NCI-H1105 treated with DMSO at 0.1 percent for 48 hours (cell line): ENCODE measurements at regions not wholly inside any gene's neighbourhood (a gene's known extent, or its start where the extent isn't known, plus 50 kb on each side); places are given as distances from the start of the nearest gene placed in this dataset.
"Not testable (repeated sequence)": the region's sequence is repeated elsewhere in the genome, so short reads cannot be mapped to it uniquely, and the experiment has no call there.

Source experiments
- DNase-seq: peaks from one replicate; lab custom pipeline; 2025; lab: John Stamatoyannopoulos, UW

DNA sequence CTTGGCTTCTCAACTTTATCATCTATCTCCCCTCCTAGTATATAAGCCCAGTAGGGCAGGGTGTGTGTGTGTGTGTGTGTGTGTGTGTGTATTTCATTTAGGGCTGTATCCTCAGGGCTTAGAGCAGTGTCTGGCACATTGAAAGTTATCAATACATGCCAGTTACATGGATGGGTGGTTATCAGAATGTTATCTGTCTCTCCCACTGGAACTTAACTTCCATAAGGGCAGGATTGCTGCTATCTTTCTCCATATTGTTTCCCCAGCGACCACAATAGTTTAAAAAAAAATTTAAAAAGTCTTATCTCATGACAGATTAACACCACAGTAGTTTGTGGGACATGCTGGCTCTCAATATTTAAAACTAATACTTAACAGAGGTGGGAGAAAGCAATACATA, 488.9 kb downstream of the PLCL1 start:
- no peak for DNase-seq

- no peak for DNase-seq
Measured at GRCh38 chr2:198289811-198290210, 485.4 kb downstream of the PLCL1 start.

- DNase-seq, result no peak
Measured at GRCh38 chr2:198287706-198288105, 483.3 kb downstream of the PLCL1 start.

DNA sequence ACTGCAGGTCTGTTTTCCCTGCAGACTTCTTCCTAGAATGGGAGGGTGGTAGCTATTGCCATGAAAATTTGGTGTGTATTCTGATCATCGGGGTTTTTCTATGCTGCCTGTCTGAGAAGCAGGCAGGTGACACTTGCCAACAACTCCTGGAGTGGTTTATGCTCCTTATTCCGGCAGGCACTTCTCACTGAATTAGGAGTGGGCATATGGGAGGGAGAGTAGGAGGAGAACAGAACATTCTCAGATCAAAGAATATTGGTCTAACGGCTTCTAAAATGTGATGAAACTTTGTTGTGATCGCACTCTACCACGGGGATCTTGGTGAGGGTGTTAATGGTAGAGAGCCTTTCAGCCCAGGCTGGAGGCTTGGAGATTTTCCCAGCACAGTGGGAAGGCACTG, 480.8 kb downstream of the PLCL1 start:
- DNase-seq, result no peak

GRCh38 chr2:198283146-198283545, 478.8 kb downstream of the PLCL1 start:
- DNase-seq, result no peak

GRCh38 chr2:198282061-198282460, 477.7 kb downstream of the PLCL1 start:
- DNase-seq, result no peak

DNA sequence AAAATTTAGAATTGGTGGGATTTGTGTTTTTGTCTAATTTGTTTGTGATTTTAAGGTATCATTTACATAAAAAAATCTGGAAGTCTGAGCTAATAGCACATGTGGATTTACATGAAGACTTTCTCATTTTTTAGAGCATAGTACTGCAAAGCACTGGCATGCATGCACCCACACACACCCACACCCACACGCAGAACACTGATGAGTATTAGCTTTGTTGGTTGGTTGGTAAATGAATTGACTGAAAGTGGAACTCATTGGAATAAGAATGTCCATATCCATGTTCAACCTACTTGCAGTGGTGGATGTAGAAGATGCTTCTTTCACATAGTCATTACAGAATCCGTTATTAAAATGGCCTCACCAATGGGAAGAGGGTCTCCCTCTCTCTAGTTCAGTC, 475.8 kb downstream of the PLCL1 start:
- DNase-seq, result no peak

- DNase-seq, result no peak
Measured at GRCh38 chr2:198279026-198279425, 474.6 kb downstream of the PLCL1 start.

DNA sequence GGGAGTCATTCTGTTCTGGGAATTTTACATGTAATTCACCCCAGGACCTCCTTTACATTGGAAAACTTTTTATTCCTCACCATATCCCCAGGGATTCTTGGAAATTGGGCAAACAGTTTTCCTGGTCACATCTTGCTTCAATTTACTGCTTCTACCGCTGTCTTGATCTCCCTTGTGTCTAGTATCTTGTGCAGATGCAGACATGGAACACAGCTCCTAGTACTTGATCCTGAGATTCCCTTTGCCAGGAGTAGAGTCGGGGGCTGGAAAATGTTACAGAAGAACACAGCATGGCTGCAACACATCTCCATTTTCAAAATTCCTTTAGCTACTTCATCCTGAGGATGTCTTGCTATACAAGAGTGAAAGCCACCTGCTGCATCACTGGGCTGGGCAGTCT, 472.8 kb downstream of the PLCL1 start:
- no peak for DNase-seq

GRCh38 chr2:198273660-198274059, 469.3 kb downstream of the PLCL1 start:
- no peak for DNase-seq

DNA sequence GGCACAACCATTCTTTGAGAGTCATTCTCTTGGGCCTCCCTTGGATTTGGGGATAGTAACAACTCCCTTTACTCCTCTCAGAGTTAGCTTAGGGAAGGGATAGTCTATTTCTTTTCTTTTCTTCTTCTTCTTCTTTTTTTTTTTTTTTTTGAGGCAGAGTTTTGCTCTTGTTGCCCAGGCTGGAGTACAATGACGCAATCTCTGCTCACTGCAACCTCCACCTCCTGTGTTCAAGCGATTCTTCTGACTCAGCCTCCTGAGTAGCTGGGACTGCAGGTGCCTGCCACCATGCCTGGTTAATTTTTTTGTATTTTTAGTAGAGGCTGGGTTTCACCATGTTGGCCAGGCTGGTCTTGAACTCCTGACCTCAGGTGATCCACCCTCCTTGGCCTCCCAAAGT, 465.8 kb downstream of the PLCL1 start:
- not testable (repeated sequence) for DNase-seq

GRCh38 chr2:198268519-198268918, 464.1 kb downstream of the PLCL1 start:
- DNase-seq, result no peak

DNA sequence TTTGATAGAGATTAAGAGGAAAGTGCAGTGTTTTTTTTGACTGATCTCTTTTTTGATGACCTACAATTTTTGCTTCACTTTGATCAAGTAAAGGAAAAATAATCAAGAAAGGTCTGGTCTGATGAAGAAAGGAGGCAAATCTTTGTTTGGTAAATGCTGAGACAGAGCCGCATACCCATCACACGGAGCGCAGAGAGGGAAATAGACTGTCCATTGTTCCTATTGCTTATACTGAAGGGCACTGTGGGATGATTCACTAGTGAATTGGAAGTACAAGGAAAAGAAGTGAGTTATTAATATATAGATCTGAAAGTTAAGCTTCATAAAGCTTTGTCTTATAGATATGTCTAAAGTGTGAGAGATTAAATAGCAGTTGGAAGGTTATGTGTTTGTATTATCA, 455.1 kb downstream of the PLCL1 start:
- no peak for DNase-seq

DNA sequence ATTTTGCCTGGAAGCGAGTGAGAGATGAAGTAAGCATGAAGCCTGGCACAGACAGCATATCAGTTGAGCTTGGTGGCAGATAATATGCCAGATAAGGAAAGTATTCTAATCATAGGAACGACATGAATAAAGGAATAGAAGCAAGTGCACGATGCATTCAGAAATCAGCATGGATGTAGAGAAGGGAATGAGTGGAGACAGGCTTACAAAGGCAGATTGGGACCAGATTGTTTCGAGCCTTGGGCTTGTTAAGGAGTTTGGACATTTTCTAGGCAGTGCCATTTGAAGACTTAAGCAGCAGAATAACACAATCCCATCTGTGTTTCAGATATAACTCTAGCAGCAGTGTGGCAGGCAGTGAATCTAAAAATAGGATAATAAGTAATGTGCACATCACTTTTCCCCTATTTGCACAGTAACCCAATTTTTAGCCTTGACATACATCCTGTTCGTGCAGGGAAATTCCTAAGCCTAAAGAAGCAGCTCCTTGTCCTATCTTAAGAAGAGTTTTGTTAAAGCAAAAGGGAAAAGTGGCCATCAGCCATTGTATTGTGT, 450.2 kb downstream of the PLCL1 start:
- no peak for DNase-seq

DNA sequence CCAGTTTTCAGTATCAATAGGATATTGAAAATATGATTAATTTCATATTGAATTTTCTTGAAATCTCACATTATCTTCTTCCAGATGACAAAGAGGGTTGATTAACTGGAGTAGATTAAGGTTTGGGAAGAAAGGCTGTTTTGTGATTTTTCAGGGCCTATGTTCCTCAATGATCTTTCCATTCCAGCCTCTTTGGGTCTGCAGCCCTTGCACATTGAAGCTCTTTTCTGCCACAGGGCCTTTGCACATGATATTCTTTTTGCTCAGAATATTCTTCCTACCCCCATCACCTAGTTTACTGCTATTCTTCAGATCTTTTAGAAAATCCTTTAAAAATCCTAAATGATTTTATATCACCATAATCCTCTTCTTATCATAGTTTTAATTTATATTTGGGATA, 449.6 kb downstream of the PLCL1 start:
- no peak for DNase-seq

GRCh38 chr2:198252472-198252871, 448.1 kb downstream of the PLCL1 start:
- DNase-seq, result no peak

DNA sequence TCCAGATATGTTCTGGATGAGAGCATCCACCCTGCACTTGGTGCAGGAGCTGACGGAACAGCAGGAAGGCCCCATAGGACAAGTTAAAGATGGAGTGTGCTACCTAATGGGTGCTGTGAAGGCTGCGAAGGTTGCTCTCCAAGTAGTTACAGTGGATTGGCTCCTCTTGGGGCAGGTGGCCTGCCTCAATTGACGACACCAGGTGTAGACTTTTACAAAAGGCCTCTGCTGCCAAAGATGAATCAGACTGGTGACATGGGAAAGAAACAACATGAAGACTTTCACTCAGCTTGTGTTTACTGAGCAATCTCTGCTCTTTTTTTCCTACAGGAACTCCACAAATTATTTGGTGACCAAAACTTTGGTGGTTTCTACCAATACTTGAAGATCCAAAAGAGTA, 437.7 kb downstream of the PLCL1 start:
- DNase-seq, result no peak

GRCh38 chr2:198238429-198238828, 434.0 kb downstream of the PLCL1 start:
- DNase-seq, result no peak

DNA sequence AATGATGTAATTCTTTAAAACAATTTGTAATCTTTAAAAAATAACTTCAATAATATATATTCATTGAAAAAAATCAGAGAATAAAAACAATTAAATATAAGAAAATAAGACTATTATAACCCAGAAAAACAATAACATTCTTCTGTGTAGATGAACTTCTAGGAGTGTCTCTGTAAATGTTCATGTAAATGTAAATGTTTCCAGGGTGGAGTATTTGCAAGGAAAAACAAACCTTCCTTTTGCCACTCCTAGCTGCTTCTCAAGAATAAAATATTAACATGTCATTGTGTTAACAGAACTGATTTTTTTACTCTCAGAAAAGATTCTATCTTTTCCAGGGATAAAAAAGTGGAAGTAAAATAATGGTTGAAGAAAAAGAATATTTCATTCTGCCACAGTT, 431.9 kb downstream of the PLCL1 start:
- no peak for DNase-seq

GRCh38 chr2:198232281-198232680, 427.9 kb downstream of the PLCL1 start:
- DNase-seq, result no peak

GRCh38 chr2:198231562-198231961, 427.2 kb downstream of the PLCL1 start:
- DNase-seq, result no peak

GRCh38 chr2:198220763-198221610, 416.6 kb downstream of the PLCL1 start:
- DNase-seq, result no peak

DNA sequence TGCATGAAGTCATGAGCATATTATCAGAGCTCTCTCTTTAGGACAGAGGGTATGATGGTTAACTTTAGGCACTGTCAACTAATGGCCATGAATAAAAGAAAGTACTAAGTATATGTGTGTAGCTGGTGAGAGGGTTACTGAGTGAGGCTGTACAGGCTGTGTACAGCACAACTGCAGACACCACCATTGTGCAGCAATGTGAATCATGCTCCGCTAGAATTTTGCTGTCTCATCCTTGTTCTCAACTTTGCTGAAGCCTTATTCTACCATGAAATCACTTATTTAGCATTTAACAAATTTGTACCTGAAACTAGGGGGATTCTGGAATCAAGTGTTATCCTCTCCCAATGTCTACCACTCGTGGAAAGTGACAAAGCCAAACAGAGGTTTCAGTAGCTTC, 414.9 kb downstream of the PLCL1 start:
- DNase-seq, result no peak

DNA sequence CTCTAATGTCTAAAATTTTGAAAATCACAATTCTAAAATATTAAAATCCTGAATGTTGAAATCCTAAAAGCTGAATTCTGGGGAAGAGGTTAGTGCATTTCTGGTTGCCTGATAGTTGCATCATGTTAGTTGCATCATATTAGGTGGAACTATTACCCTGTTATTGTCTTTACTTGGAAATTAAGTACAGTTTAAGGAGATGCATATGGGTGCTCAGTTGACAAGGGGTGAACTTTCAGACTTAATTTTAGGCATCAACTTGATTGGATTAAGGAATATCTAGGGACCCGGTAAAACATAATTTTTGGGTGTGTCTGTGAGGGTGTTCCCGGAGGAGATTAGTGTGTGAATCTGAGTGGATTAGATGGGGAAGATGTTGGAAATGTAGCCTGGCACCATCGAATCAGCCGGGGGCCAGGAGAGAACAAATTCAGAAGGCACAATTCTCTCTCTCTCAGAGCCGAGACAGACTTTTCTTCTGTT, 409.8 kb downstream of the PLCL1 start:
- DNase-seq, result no peak
